SIG-M5 treated with dmso at 0.1 percent for 504 hours (cell line): ENCODE measurements at regions not wholly inside any gene's neighbourhood (a gene's known extent, or its start where the extent isn't known, plus 50 kb on each side); places are given as distances from the start of the nearest gene placed in this dataset.

Source experiments
- DNase-seq: peaks from one replicate; lab custom pipeline; 2025; ENCODE audit not compliant: unreplicated experiment; lab: John Stamatoyannopoulos, UW

GRCh38 chr16:17520561-17520960, 49.8 kb upstream of the XYLT1 start:
- DNase-seq, result no peak
